Stimulated activated effector memory CD8-positive, alpha-beta T cell treated with anti-CD3 and anti-CD28 coated beads, Interleukin-12 subunit alpha, Interleukin-12 subunit beta, amount 100 ng/mL, for 72 hours (primary cell): ENCODE measurements at regions not wholly inside any gene's neighbourhood (a gene's known extent, or its start where the extent isn't known, plus 50 kb on each side); places are given as distances from the start of the nearest gene placed in this dataset.
A peak's percentile ranks its signal among the peaks of the same experiment; 100 is the strongest.

Source experiments
- ATAC-seq: fragments of 150-1000 bp; cut with Tn5 transposase; 2 replicates; pipeline ENCODE4 v1.10.0; 2021
- DNase-seq, 2 donors: peaks; one replicate each; pipeline ENCODE4 v3.0.0; 2021 to 2022; ENCODE audit warnings: low spot score in 2 of 2
- H3K27ac Mint-ChIP-seq: one replicate; pipeline ENCODE4 v1.8.0; 2022; ENCODE audit warnings: mild to moderate bottlenecking, mixed read lengths
- H3K36me3 Mint-ChIP-seq: one replicate; pipeline ENCODE4 v1.8.0; 2022; ENCODE audit warnings: mild to moderate bottlenecking, mixed read lengths
- H3K4me1 Mint-ChIP-seq: one replicate; pipeline ENCODE4 v1.8.0; 2022; ENCODE audit warnings: mixed read lengths
- H3K4me3 Mint-ChIP-seq: one replicate; pipeline ENCODE4 v1.8.0; 2022; ENCODE audit warnings: mild to moderate bottlenecking, mixed read lengths
- H3K9me3 Mint-ChIP-seq: one replicate; pipeline ENCODE4 v1.8.0; 2022; ENCODE audit warnings: mixed read lengths

- ATAC-seq, result no peak
- Mint-ChIP-seq H3K4me1 (no peaks in the 10 kb centered on the region), H3K4me3 (no peak overlapping the region), H3K36me3 (no peaks in the 10 kb centered on the region), H3K27ac (no peak overlapping the region), H3K9me3 (no peaks in the 10 kb centered on the region)
- no peak for DNase-seq
Measured at GRCh38 chr13:74768521-74769085, 634.4 kb upstream of the KLF12 start.

GRCh38 chr13:74767050-74767449, 632.8 kb upstream of the KLF12 start:
- H3K36me3 Mint-ChIP-seq, result no peaks in the 10 kb centered on the region
- H3K27ac Mint-ChIP-seq, result no peak overlapping the region
- DNase-seq (no peak), ATAC-seq (no peak)
- no peaks in the 10 kb centered on the region for H3K4me1 Mint-ChIP-seq
- H3K9me3 Mint-ChIP-seq, result no peaks in the 10 kb centered on the region
- H3K4me3 Mint-ChIP-seq, result no peak overlapping the region

DNA sequence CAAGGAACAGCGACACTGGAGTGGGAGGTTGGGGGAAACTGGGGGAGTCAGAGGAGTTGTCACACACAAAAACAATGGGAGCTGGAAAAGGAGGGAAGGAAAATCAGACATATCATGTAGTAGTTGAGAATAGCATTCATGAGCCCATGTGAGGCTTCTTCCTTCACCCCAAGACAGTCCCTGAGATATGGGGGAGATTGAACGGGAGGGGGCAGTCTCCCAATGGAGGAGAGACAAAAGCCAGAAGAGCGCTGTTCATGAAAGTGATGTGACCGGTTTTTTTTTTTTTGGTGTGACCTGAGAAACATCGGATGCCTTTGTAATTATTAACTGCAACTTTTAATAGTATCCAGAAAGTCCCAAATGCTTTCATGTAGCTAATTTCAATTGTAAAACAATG, 631.8 kb upstream of the KLF12 start:
- Mint-ChIP-seq H3K9me3 (no peaks in the 10 kb centered on the region), H3K4me3 (no peak overlapping the region), H3K4me1 (no peaks in the 10 kb centered on the region), H3K27ac (no peak overlapping the region), H3K36me3 (no peaks in the 10 kb centered on the region)
- ATAC-seq, result no peak
- no peak for DNase-seq

DNA sequence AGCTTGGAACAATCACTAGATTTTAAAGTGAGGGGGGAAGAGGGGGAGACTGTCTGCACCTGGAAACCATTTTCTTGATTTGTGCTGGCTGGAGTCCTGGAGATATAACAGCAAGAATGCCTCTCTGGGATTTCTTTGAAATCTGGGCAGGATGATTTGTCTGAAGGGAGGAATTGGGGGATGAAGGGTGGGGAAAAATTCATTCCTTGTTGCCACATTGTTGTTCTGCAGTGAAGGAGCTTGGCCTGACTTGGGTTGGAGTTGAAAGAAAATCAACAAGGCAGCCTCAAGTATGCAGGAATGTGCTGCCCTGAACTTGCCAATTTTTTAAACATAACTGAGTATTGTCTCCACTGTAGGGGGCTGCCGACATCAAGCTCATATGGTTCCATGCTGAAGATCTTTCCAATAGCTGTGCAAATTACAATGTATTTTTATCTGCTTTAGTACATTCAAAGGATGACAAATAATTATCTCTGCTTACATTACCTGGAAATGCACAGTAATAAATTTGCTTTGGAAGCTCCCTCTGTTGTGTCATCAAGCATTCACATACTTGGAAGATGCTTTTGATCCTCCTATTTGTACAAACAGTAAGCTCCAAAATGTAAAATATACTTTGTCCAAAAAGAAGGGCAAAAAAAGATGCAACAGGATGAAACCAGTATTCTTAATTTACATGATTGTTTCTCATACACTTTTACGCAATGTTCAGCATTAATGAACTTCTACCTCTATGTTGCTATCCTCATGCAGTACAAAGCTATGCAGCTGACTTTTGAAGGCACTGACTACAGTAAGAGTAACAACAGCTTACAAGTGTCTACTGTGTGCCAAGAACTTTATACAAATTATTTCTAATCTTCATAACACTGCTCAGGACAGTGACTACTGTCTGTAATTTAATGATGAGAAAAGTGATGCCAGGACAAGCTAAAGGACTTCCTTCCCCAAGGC, 627.9 kb upstream of the KLF12 start:
- Mint-ChIP-seq H3K4me3 (no peak overlapping the region), H3K36me3 (no peaks in the 10 kb centered on the region), H3K4me1 (no peaks in the 10 kb centered on the region), H3K27ac (no peak overlapping the region), H3K9me3 (no peaks in the 10 kb centered on the region)
- ATAC-seq (no peak), DNase-seq (no peak)

- H3K9me3 Mint-ChIP-seq, result no peaks in the 10 kb centered on the region
- no peak for DNase-seq
- H3K36me3 Mint-ChIP-seq, result no peaks in the 10 kb centered on the region
- H3K27ac Mint-ChIP-seq, result no peak overlapping the region
- no peak for ATAC-seq
- no peaks in the 10 kb centered on the region for H3K4me1 Mint-ChIP-seq
- H3K4me3 Mint-ChIP-seq, result no peak overlapping the region
Measured at GRCh38 chr13:74758188-74758587, 624.0 kb upstream of the KLF12 start.

DNA sequence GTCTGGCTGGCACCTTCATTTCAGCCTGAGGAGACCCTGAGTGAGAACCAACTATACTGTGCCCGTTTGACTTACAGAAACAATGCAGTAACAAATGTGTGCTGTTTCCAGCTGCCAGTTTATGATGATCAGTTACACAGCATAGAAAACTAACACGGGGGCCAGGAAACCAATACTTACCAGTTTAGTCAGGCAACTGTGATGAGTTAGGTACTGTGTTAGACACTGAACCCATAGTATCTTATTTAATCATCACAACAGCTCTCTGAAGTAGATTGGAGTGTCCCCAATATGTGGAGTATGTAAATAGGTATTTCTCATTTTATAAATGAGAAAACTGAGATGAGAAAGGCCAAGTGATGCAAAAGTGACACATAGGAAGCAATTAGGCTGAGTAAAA, 620.9 kb upstream of the KLF12 start:
- ATAC-seq (peak; percentile 88), DNase-seq (no peak)
- no peaks in the 10 kb centered on the region for H3K36me3 Mint-ChIP-seq
- no peak overlapping the region for H3K4me3 Mint-ChIP-seq
- H3K27ac Mint-ChIP-seq, result no peak overlapping the region
- no peaks in the 10 kb centered on the region for H3K9me3 Mint-ChIP-seq
- no peaks in the 10 kb centered on the region for H3K4me1 Mint-ChIP-seq

GRCh38 chr13:74751739-74752138, 617.5 kb upstream of the KLF12 start:
- DNase-seq (no peak), ATAC-seq (no peak)
- Mint-ChIP-seq H3K27ac (no peak overlapping the region), H3K4me3 (no peak overlapping the region), H3K9me3 (no peaks in the 10 kb centered on the region), H3K4me1 (no peaks in the 10 kb centered on the region), H3K36me3 (no peaks in the 10 kb centered on the region)

DNA sequence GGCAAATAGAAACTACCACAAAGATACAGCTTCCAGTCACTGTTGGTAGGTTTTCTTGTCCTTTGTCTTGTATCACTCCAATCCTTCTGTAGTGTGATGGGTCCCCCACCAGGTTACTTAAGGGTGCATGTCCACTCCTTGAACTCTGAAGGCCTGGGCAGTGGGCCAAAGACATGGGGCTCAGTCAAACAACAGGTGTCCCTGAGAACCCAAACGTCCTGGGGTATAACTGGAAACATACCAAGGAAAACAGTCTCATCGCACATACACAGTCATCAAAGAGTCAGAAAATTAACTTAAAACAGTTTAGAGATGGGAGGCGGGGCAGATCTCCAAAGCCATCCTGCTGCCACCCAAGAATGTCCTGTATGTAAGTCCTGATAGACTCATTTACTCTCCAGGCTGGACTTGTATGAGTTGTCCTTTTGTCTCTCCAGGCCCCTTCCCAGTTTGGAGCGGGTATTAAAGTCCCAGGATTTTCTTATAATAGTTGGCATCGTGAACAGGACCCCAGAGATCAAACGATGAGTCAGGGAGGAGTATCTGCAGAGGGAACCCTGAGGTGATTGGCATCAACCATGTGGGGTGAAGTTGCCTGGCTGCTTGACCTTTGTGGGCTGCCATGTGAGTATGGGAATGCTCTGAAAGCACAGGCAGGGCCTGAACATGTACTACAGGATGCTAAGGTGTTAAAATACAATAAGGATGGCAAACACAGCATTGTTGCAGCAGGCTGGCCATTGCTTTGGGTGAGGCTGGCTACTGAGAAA, 613.2 kb upstream of the KLF12 start:
- H3K9me3 Mint-ChIP-seq, result no peaks in the 10 kb centered on the region
- H3K36me3 Mint-ChIP-seq, result no peaks in the 10 kb centered on the region
- no peak for DNase-seq
- H3K4me1 Mint-ChIP-seq, result no peaks in the 10 kb centered on the region
- no peak overlapping the region for H3K4me3 Mint-ChIP-seq
- H3K27ac Mint-ChIP-seq, result no peak overlapping the region
- ATAC-seq, result no peak

DNA sequence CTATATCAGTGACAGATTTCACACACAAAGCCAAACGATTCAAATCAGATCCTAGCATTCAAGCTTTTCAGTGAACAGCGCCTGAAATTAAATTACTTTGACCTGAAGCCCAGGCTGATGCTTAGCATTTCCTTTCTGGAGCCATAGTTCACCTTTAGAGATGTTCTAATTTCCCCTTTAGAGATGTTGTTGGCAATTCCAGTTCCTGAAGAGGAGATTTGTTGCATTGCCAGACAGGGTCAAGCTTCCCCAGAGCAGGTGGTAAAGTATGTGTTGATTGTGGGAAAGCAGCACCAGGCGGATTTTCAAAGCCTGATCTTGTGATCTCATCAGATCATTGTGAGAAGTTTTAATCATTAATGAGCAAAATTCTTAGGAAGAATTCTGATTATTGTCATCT, 609.8 kb upstream of the KLF12 start:
- no peaks in the 10 kb centered on the region for H3K36me3 Mint-ChIP-seq
- no peak overlapping the region for H3K27ac Mint-ChIP-seq
- DNase-seq (no peak), ATAC-seq (no peak)
- no peaks in the 10 kb centered on the region for H3K4me1 Mint-ChIP-seq
- H3K4me3 Mint-ChIP-seq, result no peak overlapping the region
- no peaks in the 10 kb centered on the region for H3K9me3 Mint-ChIP-seq

- DNase-seq, result no peak
- Mint-ChIP-seq H3K9me3 (peaks cover 2% of the 10 kb centered on the region), H3K4me3 (no peak overlapping the region), H3K36me3 (no peaks in the 10 kb centered on the region), H3K27ac (no peak overlapping the region), H3K4me1 (no peaks in the 10 kb centered on the region)
- no peak for ATAC-seq
Measured at GRCh38 chr13:74741732-74742131, 607.5 kb upstream of the KLF12 start.

- DNase-seq (no peak), ATAC-seq (no peak)
- no peak overlapping the region for H3K27ac Mint-ChIP-seq
- no peaks in the 10 kb centered on the region for H3K36me3 Mint-ChIP-seq
- H3K9me3 Mint-ChIP-seq, result peaks cover 2% of the 10 kb centered on the region
- H3K4me3 Mint-ChIP-seq, result no peak overlapping the region
- H3K4me1 Mint-ChIP-seq, result no peaks in the 10 kb centered on the region
Measured at GRCh38 chr13:74732736-74733385, 598.7 kb upstream of the KLF12 start.

GRCh38 chr13:74731731-74732130, 597.5 kb upstream of the KLF12 start:
- no peak overlapping the region for H3K4me3 Mint-ChIP-seq
- H3K27ac Mint-ChIP-seq, result no peak overlapping the region
- H3K4me1 Mint-ChIP-seq, result no peaks in the 10 kb centered on the region
- no peak for DNase-seq
- ATAC-seq, result no peak
- no peaks in the 10 kb centered on the region for H3K36me3 Mint-ChIP-seq
- no peaks in the 10 kb centered on the region for H3K9me3 Mint-ChIP-seq

GRCh38 chr13:74730556-74731331, 596.5 kb upstream of the KLF12 start:
- ATAC-seq, result no peak
- no peak for DNase-seq

DNA sequence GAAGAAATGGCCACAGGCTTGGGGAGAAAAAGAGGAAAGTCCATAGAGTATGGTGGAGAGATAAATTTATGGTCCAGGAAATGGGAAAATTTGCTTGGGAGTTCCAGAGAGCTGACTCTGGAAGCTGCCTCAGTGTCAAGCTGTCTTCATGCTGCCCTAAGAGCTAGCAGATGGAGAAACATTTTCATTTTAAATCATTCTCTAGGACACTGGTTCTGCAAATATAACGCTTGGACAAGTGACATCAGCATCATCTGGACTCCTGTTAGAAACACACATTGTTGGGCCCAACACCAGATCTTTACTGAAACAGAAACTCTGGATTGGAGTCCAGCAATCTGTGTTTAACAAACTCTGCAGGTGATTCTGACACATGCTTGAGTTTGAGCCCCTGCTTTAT, 592.0 kb upstream of the KLF12 start:
- H3K27ac Mint-ChIP-seq, result no peak overlapping the region
- no peaks in the 10 kb centered on the region for H3K9me3 Mint-ChIP-seq
- H3K36me3 Mint-ChIP-seq, result no peaks in the 10 kb centered on the region
- H3K4me1 Mint-ChIP-seq, result no peaks in the 10 kb centered on the region
- no peak for ATAC-seq
- H3K4me3 Mint-ChIP-seq, result no peak overlapping the region
- no peak for DNase-seq

More at GRCh38 chr13:74730556-74731331, 596.5 kb upstream of the KLF12 start:
- H3K27ac Mint-ChIP-seq, result no peak overlapping the region
- H3K9me3 Mint-ChIP-seq, result no peaks in the 10 kb centered on the region
- no peaks in the 10 kb centered on the region for H3K36me3 Mint-ChIP-seq
- no peak overlapping the region for H3K4me3 Mint-ChIP-seq
- no peaks in the 10 kb centered on the region for H3K4me1 Mint-ChIP-seq
